Neural progenitor cell (in vitro differentiated cells): ENCODE measurements at regions not wholly inside any gene's neighbourhood (a gene's known extent, or its start where the extent isn't known, plus 50 kb on each side); places are given as distances from the start of the nearest gene placed in this dataset.

Experiments used
- DNase-seq: peaks from one replicate; pipeline ENCODE4 v3.0.0-alpha.2; 2016; ENCODE audit warnings: low spot score
- H2AFZ ChIP-seq: fragments of 200-600 bp; sonication (generic); replicated peaks from 2 replicates; pipeline ENCODE4 v1.6.1; 2016; ENCODE audit warnings: antibody characterized with exemption
- H3F3A ChIP-seq: fragments of 200-600 bp; sonication (generic); 2 replicates; pipeline ENCODE4 v1.6.1; 2016; ENCODE audit warnings: antibody characterized with exemption, low read depth
- H3K27ac ChIP-seq: fragments of 200-600 bp; sonication (generic); 2 replicates; pipeline ENCODE4 v1.5.1; 2016; ENCODE audit warnings: mild to moderate bottlenecking
- H3K27me3 ChIP-seq: fragments of 200-600 bp; sonication (generic); 2 replicates; pipeline ENCODE4 v1.6.1; 2016; ENCODE audit warnings: mild to moderate bottlenecking, moderate library complexity
- H3K36me3 ChIP-seq: fragments of 200-600 bp; sonication (generic); 2 replicates; pipeline ENCODE4 v1.5.1; 2016
- H3K4me1 ChIP-seq: fragments of 200-600 bp; sonication (generic); 2 replicates; pipeline ENCODE4 v1.6.1; 2016; ENCODE audit warnings: mixed run types
- H3K4me2 ChIP-seq: fragments of 200-600 bp; sonication (generic); 2 replicates; pipeline ENCODE4 v1.6.1; 2016
- H3K4me3 ChIP-seq: fragments of 200-600 bp; sonication (generic); 2 replicates; pipeline ENCODE4 v1.5.1; 2016
- H3K79me2 ChIP-seq: fragments of 200-600 bp; sonication (generic); 2 replicates; pipeline ENCODE4 v1.6.1; 2016; ENCODE audit warnings: low read depth
- H3K9ac ChIP-seq: fragments of 200-600 bp; sonication (generic); 2 replicates; pipeline ENCODE4 v1.6.1; 2016
- H3K9me3 ChIP-seq: fragments of 200-600 bp; sonication (generic); 2 replicates; pipeline ENCODE4 v1.5.1; 2016; ENCODE audit warnings: low read depth
- H4K20me1 ChIP-seq: fragments of 200-600 bp; sonication (generic); 2 replicates; pipeline ENCODE4 v1.6.1; 2016; ENCODE audit warnings: low read depth
- H3K27ac Mint-ChIP-seq: 3 replicates; pipeline ENCODE4 v1.8.0; 2021; ENCODE audit warnings: mixed read lengths
- H3K27me3 Mint-ChIP-seq: 2 replicates; pipeline ENCODE4 v1.8.0; 2022; ENCODE audit warnings: low read depth, mild to moderate bottlenecking, inconsistent platforms, moderate library complexity, mixed read lengths; ENCODE audit not compliant: insufficient read depth
- H3K36me3 Mint-ChIP-seq: 3 replicates; pipeline ENCODE4 v1.8.0; 2021; ENCODE audit warnings: mixed read lengths
- H3K4me1 Mint-ChIP-seq: 3 replicates; pipeline ENCODE4 v1.8.0; 2021; ENCODE audit warnings: mixed read lengths
- H3K4me3 Mint-ChIP-seq: 3 replicates; pipeline ENCODE4 v1.8.0; 2021; ENCODE audit warnings: mild to moderate bottlenecking, moderate library complexity, mixed read lengths
- H3K9me3 Mint-ChIP-seq: 3 replicates; pipeline ENCODE4 v1.8.0; 2020; ENCODE audit warnings: mixed read lengths
- EZH2 ChIP-seq: fragments of 200-600 bp; sonication (generic); IDR thresholded peaks from 2 replicates; pipeline ENCODE4 v1.6.1; 2017; ENCODE audit warnings: antibody characterized with exemption, mild to moderate bottlenecking, moderate library complexity
- EZH2phosphoT487 ChIP-seq: fragments of 200-600 bp; sonication (generic); IDR thresholded peaks from 2 replicates; pipeline ENCODE4 v1.6.1; 2017; ENCODE audit warnings: antibody characterized with exemption
- TF ChIP-seq, protein P1 (sequence below): fragments of 200-600 bp; sonication (generic); IDR thresholded peaks from 2 replicates; pipeline ENCODE4 v1.5.1; 2017; ENCODE audit warnings: antibody characterized with exemption, mild to moderate bottlenecking

DNA sequence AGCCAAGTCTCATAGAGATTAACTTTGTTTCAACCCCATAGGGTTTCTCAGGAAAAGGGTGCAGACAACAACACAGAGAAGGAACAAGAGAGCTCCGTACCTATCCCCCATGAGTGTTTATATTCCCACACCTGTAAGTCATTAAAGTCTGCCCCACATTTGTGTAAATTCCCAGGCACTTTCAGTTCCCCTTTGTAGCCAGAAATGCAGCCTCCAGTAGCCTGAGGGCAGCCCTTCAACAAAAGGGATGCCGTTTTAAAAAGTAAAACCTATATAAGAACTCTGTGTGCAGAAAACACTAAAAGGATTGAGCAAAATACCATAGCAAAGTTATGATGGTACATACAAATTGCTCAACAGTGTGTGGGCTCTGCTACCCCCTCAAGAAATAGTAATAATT is 59.7 kb upstream of the TMEM108 start:
- no peak overlapping the region for H3K9ac ChIP-seq
- no peaks in the 10 kb centered on the region for H3K27me3 Mint-ChIP-seq

DNA sequence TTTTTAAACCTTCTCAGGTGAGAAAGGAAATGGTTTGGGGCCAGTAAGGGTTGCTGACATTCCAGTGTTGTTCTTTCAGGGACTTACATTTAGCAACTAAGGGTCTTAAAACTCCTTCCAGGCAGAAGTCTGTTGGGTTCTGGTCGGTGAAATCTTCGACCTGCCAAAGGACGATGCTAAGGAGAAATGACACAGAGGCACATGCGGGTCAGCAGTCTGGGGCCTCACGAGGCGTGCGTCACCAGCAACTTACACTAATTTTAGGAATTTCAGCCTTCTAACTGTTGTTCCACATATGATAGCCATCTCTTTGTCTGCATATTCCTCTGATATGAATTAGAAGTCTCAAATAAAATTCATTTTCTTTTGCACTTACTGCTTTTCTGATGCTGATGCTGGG is 64.1 kb upstream of the TMEM108 start:
- H3K27ac ChIP-seq = no peak overlapping the region
- no peak for DNase-seq
- no peaks in the 10 kb centered on the region for H3K27me3 Mint-ChIP-seq
- H3K9me3 Mint-ChIP-seq = no peaks in the 10 kb centered on the region
- no peaks in the 10 kb centered on the region for H3F3A ChIP-seq
- no peaks in the 10 kb centered on the region for H3K36me3 Mint-ChIP-seq
- H3K79me2 ChIP-seq = no peaks in the 10 kb centered on the region
- no peak overlapping the region for H3K27ac Mint-ChIP-seq
- H3K9ac ChIP-seq = no peak overlapping the region
- no peaks in the 10 kb centered on the region for H3K27me3 ChIP-seq
- no peaks in the 10 kb centered on the region for H3K36me3 ChIP-seq
- H2AFZ ChIP-seq = no peak overlapping the region
- H4K20me1 ChIP-seq = no peaks in the 10 kb centered on the region
- no peaks in the 10 kb centered on the region for H3K9me3 ChIP-seq
- no peaks in the 10 kb centered on the region for H3K4me1 Mint-ChIP-seq
- TF ChIP-seq EZH2phosphoT487 (no peak), EZH2 (no peak)
- TF ChIP-seq, protein P1, sequence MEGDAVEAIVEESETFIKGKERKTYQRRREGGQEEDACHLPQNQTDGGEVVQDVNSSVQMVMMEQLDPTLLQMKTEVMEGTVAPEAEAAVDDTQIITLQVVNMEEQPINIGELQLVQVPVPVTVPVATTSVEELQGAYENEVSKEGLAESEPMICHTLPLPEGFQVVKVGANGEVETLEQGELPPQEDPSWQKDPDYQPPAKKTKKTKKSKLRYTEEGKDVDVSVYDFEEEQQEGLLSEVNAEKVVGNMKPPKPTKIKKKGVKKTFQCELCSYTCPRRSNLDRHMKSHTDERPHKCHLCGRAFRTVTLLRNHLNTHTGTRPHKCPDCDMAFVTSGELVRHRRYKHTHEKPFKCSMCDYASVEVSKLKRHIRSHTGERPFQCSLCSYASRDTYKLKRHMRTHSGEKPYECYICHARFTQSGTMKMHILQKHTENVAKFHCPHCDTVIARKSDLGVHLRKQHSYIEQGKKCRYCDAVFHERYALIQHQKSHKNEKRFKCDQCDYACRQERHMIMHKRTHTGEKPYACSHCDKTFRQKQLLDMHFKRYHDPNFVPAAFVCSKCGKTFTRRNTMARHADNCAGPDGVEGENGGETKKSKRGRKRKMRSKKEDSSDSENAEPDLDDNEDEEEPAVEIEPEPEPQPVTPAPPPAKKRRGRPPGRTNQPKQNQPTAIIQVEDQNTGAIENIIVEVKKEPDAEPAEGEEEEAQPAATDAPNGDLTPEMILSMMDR = no peak
- no peaks in the 10 kb centered on the region for H3K4me1 ChIP-seq
- no peak overlapping the region for H3K4me3 ChIP-seq
- H3K4me3 Mint-ChIP-seq = no peak overlapping the region
- H3K4me2 ChIP-seq = no peak overlapping the region

More for the DNA sequence above, 59.7 kb upstream of the TMEM108 start:
- no peaks in the 10 kb centered on the region for H3K27me3 ChIP-seq
- Mint-ChIP-seq H3K9me3 (no peaks in the 10 kb centered on the region), H3K4me3 (no peak overlapping the region), H3K36me3 (no peaks in the 10 kb centered on the region), H3K4me1 (no peaks in the 10 kb centered on the region), H3K27ac (no peak overlapping the region)
- no peaks in the 10 kb centered on the region for H3K9me3 ChIP-seq
- no peak overlapping the region for H3K4me3 ChIP-seq
- H3K4me1 ChIP-seq = no peaks in the 10 kb centered on the region
- no peak for DNase-seq
- no peaks in the 10 kb centered on the region for H4K20me1 ChIP-seq
- H2AFZ ChIP-seq = no peak overlapping the region
- no peaks in the 10 kb centered on the region for H3F3A ChIP-seq
- no peaks in the 10 kb centered on the region for H3K79me2 ChIP-seq
- TF ChIP-seq, protein P1 = no peak
- H3K4me2 ChIP-seq = no peak overlapping the region
- no peaks in the 10 kb centered on the region for H3K36me3 ChIP-seq
- no peak overlapping the region for H3K27ac ChIP-seq

DNA sequence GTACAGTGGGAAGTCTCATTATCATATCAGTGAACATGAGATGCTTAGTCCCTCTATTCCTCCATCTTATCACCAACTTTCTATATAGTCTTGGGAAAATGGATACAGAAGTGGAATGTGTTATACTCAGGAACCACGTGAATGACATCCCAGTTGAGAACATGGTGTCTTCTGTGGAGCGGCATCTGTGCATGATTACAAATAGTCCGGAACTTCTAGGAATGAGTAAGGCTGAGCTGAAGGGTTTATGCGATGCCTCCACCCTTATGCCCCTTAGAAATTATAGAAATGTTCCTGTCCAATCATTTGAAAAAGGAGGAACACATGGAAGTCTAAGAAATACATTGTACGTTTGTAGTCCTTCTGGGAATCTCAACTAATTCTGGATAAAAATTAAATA is 64.8 kb upstream of the TMEM108 start:
- H3K9me3 Mint-ChIP-seq = no peaks in the 10 kb centered on the region
- TF ChIP-seq, protein P1 = no peak
- TF ChIP-seq EZH2phosphoT487 (no peak), EZH2 (no peak)
- Histone ChIP-seq H3K9ac (no peak overlapping the region), H3F3A (no peaks in the 10 kb centered on the region), H4K20me1 (no peaks in the 10 kb centered on the region), H3K27me3 (no peaks in the 10 kb centered on the region), H3K36me3 (no peaks in the 10 kb centered on the region), H3K4me1 (no peaks in the 10 kb centered on the region), H3K4me2 (no peak overlapping the region), H3K27ac (no peak overlapping the region), H3K79me2 (no peaks in the 10 kb centered on the region), H3K4me3 (no peak overlapping the region), H2AFZ (no peak overlapping the region), H3K9me3 (no peaks in the 10 kb centered on the region)
- DNase-seq = no peak
- no peaks in the 10 kb centered on the region for H3K27me3 Mint-ChIP-seq
- H3K4me3 Mint-ChIP-seq = no peak overlapping the region
- H3K27ac Mint-ChIP-seq = no peak overlapping the region
- H3K4me1 Mint-ChIP-seq = no peaks in the 10 kb centered on the region
- no peaks in the 10 kb centered on the region for H3K36me3 Mint-ChIP-seq

DNA sequence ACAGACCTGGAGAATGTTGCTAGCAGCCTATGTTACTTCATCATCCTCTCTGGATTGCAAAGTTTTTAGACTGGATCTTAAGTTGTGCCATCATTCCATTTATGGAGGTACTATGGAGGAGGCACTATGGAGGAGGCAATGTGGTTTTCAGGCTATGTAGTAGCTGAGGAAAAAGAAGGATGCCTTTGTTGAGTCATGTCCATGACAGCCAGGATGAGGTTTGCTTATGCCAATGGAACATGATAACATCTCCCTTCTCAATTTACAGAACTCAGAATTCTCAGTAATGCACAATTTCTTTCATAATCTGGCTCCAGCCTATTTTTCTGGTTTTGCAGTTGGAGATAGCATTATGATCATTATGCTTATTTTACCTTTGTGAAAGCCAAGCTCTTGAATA is 65.9 kb upstream of the TMEM108 start:
- Mint-ChIP-seq H3K36me3 (no peaks in the 10 kb centered on the region), H3K27me3 (no peaks in the 10 kb centered on the region), H3K27ac (no peak overlapping the region), H3K4me3 (no peak overlapping the region), H3K9me3 (no peaks in the 10 kb centered on the region), H3K4me1 (no peaks in the 10 kb centered on the region)
- Histone ChIP-seq H3K4me1 (no peaks in the 10 kb centered on the region), H3K9me3 (no peaks in the 10 kb centered on the region), H3F3A (no peaks in the 10 kb centered on the region), H3K4me3 (no peak overlapping the region), H3K27me3 (no peaks in the 10 kb centered on the region), H3K4me2 (no peak overlapping the region), H3K9ac (no peak overlapping the region), H2AFZ (no peak overlapping the region), H3K79me2 (no peaks in the 10 kb centered on the region), H3K27ac (no peak overlapping the region), H3K36me3 (no peaks in the 10 kb centered on the region), H4K20me1 (no peaks in the 10 kb centered on the region)
- TF ChIP-seq, protein P1 = no peak
- no peak for TF ChIP-seq EZH2phosphoT487
- no peak for TF ChIP-seq EZH2
- DNase-seq = no peak
